ENCODE measurements at regions not wholly inside any gene's neighbourhood (a gene's known extent, or its start where the extent isn't known, plus 50 kb on each side); places are given as distances from the start of the nearest gene placed in this dataset.

- Histone ChIP-seq H3K27ac (no peak overlapping the region), H3K4me1 (ENCODE audit: control insufficient read depth in 1 of 2, low read depth in 2 of 2) (no peaks in the 10 kb centered on the region), H3K4me3 (no peak overlapping the region), H3K9me3 (peaks cover 7% of the 10 kb centered on the region), H3K27me3 (replicated peaks; ENCODE audit: insufficient read depth) (no peaks in the 10 kb centered on the region), H3K36me3 (no peaks in the 10 kb centered on the region)
- TF ChIP-seq CTCF (IDR thresholded peaks at IDR 0.05) = no peak
- ATAC-seq (ENCODE audit: insufficient number of reproducible peaks, low FRiP score, low read depth) (no peak), DNase-seq (ENCODE audit: low spot score) (no peak)
Observed at GRCh38 chr14:97311411-97311810, 514.2 kb downstream of the VRK1 start.

- Histone ChIP-seq H3K27me3 (replicated peaks; ENCODE audit: insufficient read depth) (no peaks in the 10 kb centered on the region), H3K36me3 (no peaks in the 10 kb centered on the region), H3K27ac (no peak overlapping the region), H3K4me3 (no peak overlapping the region), H3K9me3 (peaks cover 7% of the 10 kb centered on the region), H3K4me1 (ENCODE audit: control insufficient read depth in 1 of 2, low read depth in 2 of 2) (no peaks in the 10 kb centered on the region)
- no peak for DNase-seq (ENCODE audit: low spot score)
- ATAC-seq (ENCODE audit: insufficient number of reproducible peaks, low FRiP score, low read depth) = no peak
- no peak for TF ChIP-seq CTCF (IDR thresholded peaks at IDR 0.05)
Observed at GRCh38 chr14:97312910-97313309, 515.7 kb downstream of the VRK1 start.

GRCh38 chr14:97315790-97316189 is 518.6 kb downstream of the VRK1 start:
- no peak for TF ChIP-seq CTCF (IDR thresholded peaks at IDR 0.05)
- peaks cover 7% of the 10 kb centered on the region for H3K9me3 ChIP-seq
- H3K4me1 ChIP-seq (ENCODE audit: control insufficient read depth in 1 of 2, low read depth in 2 of 2) = no peaks in the 10 kb centered on the region
- no peak overlapping the region for H3K4me3 ChIP-seq
- H3K36me3 ChIP-seq = no peaks in the 10 kb centered on the region
- DNase-seq (ENCODE audit: low spot score) (no peak), ATAC-seq (ENCODE audit: insufficient number of reproducible peaks, low FRiP score, low read depth) (no peak)
- no peaks in the 10 kb centered on the region for H3K27me3 ChIP-seq (replicated peaks; ENCODE audit: insufficient read depth)
- H3K27ac ChIP-seq = no peak overlapping the region

GRCh38 chr14:97318380-97318779 is 521.2 kb downstream of the VRK1 start:
- Histone ChIP-seq H3K27me3 (replicated peaks; ENCODE audit: insufficient read depth) (no peaks in the 10 kb centered on the region), H3K4me3 (no peak overlapping the region), H3K4me1 (ENCODE audit: control insufficient read depth in 1 of 2, low read depth in 2 of 2) (no peaks in the 10 kb centered on the region), H3K36me3 (no peaks in the 10 kb centered on the region), H3K27ac (no peak overlapping the region), H3K9me3 (peaks cover 5% of the 10 kb centered on the region)
- DNase-seq (ENCODE audit: low spot score) = no peak
- no peak for ATAC-seq (ENCODE audit: insufficient number of reproducible peaks, low FRiP score, low read depth)
- TF ChIP-seq CTCF (IDR thresholded peaks at IDR 0.05) = no peak

- no peaks in the 10 kb centered on the region for H3K4me1 ChIP-seq (ENCODE audit: control insufficient read depth in 1 of 2, low read depth in 2 of 2)
- no peak overlapping the region for H3K27ac ChIP-seq
- DNase-seq (ENCODE audit: low spot score) (no peak), ATAC-seq (ENCODE audit: insufficient number of reproducible peaks, low FRiP score, low read depth) (no peak)
- no peak for TF ChIP-seq CTCF (IDR thresholded peaks at IDR 0.05)
- H3K9me3 ChIP-seq = no peaks in the 10 kb centered on the region
- H3K27me3 ChIP-seq (replicated peaks; ENCODE audit: insufficient read depth) = no peaks in the 10 kb centered on the region
- no peak overlapping the region for H3K4me3 ChIP-seq
- H3K36me3 ChIP-seq = no peaks in the 10 kb centered on the region
Observed at GRCh38 chr14:97319691-97320090, 522.5 kb downstream of the VRK1 start.
